K562 (cell line): ENCODE measurements at regions not wholly inside any gene's neighbourhood (a gene's known extent, or its start where the extent isn't known, plus 50 kb on each side); places are given as distances from the start of the nearest gene placed in this dataset.

ENCODE experiments used
- ATAC-seq: fragments of 200-7000 bp; cut with Tn5 transposase; 3 replicates; pipeline ENCODE4 v1.9.1; 2020; ENCODE audit warnings: moderate library complexity
- BruUV-seq: library from RNA; stranded (reverse); fragments of 400-500 nt; replicated peaks from 2 replicates; lab custom pipeline; 2021; lab: Mats Ljungman, UMichigan
- CTCF ChIA-PET: fragments of 300-600 bp; formaldehyde crosslinking; extraction: SDS; loops from one replicate; lab custom pipeline; 2021; ENCODE audit warnings: low intra/inter-chr PET ratio; lab: Yijun Ruan, JAX
- POLR2A ChIA-PET: fragments of 300-600, 350-650 bp; sonication (Branson Sonifier 250); formaldehyde crosslinking; extraction: SDS; loops from one replicate; lab custom pipeline; 2021; ENCODE audit warnings: antibody characterized with exemption, inconsistent platforms; lab: Yijun Ruan, JAX
- DNase-seq, 4 experiments: peaks; one replicate each; pipeline versions ENCODE4 v3.0.0 to v3.0.0-alpha.2; 2011 to 2018; ENCODE audit warnings: low spot score in 3 of 4, mixed read lengths in 3 of 4; ENCODE audit errors: extremely low read depth in 1 of 4
- FAIRE-seq: peaks from 2 replicates; lab custom pipeline; 2011; peaks lifted over from hg19 to GRCh38; lab: Jason Lieb, UNC
- H2AFZ ChIP-seq: 2 replicates; pipeline ENCODE4 v1.6.0; 2011; ENCODE audit warnings: low read depth, low read length, control low read depth, inconsistent platforms
- H3K27ac ChIP-seq: fragments of 200-600 bp; 3 replicates; pipeline ENCODE4 v1.8.0; 2011; ENCODE audit warnings: low read depth, mild to moderate bottlenecking, control low read depth, inconsistent platforms, low read length, moderate library complexity, mixed read lengths; ENCODE audit errors: extremely low read depth
- H3K27me3 ChIP-seq, 2 experiments: fragments of 300-600 bp in 1 of 2; 2 replicates in 1 of 2; 3 replicates in 1 of 2; pipeline versions ENCODE4 v1.6.0 to v1.8.0; 2011; ENCODE audit warnings: inconsistent platforms in 2 of 2, low read length in 2 of 2, mild to moderate bottlenecking in 1 of 2, mixed read lengths in 1 of 2, moderate library complexity in 1 of 2; ENCODE audit not compliant: control insufficient read depth in 2 of 2, insufficient read depth in 2 of 2
- H3K36me3 ChIP-seq: fragments of 300-600 bp; 3 replicates; pipeline ENCODE4 v1.8.0; 2011; ENCODE audit warnings: mild to moderate bottlenecking, low read length, inconsistent platforms; ENCODE audit not compliant: control insufficient read depth, insufficient read depth
- H3K4me1 ChIP-seq, 2 experiments: fragments of 200-600 bp in 1 of 2; replicated peaks in 1 of 2; 2 replicates in 1 of 2; 3 replicates in 1 of 2; pipeline versions ENCODE4 v1.5.1 to v1.8.0; 2011; ENCODE audit warnings: inconsistent platforms in 2 of 2, low read length in 2 of 2, mild to moderate bottlenecking in 1 of 2, mixed read lengths in 1 of 2, moderate library complexity in 1 of 2; ENCODE audit not compliant: control insufficient read depth in 2 of 2, insufficient read depth in 2 of 2
- H3K4me2 ChIP-seq: 2 replicates; pipeline ENCODE4 v1.6.1; 2011; ENCODE audit warnings: low read length, control low read depth, inconsistent platforms, mixed read lengths; ENCODE audit not compliant: insufficient read depth
- H3K4me3 ChIP-seq: fragments of 200-600 bp; sonication (generic), shearing (Covaris generic); 2 replicates; pipeline ENCODE4 v1.5.1; 2016; ENCODE audit warnings: control low read depth, inconsistent platforms
- H3K79me2 ChIP-seq: fragments of 200-600 bp; 3 replicates; pipeline ENCODE4 v1.8.0; 2011; ENCODE audit warnings: low read length, inconsistent platforms; ENCODE audit not compliant: control insufficient read depth, insufficient read depth
- H3K9ac ChIP-seq, 2 experiments: 2 replicates each; pipeline versions ENCODE4 v1.6.0 to v1.6.1; 2011; ENCODE audit warnings: low read depth in 2 of 2, low read length in 2 of 2, control low read depth in 1 of 2, inconsistent platforms in 1 of 2, mild to moderate bottlenecking in 1 of 2, mixed read lengths in 1 of 2; ENCODE audit not compliant: insufficient read depth in 1 of 2
- H3K9me1 ChIP-seq: one replicate; pipeline ENCODE4 v1.6.0; 2011; ENCODE audit warnings: inconsistent platforms, mild to moderate bottlenecking, low read length, moderate library complexity; ENCODE audit not compliant: control insufficient read depth, insufficient read depth
- H3K9me3 ChIP-seq: replicated peaks from 2 replicates; pipeline ENCODE4 v1.5.1; 2011; ENCODE audit warnings: low read depth, low read length, inconsistent platforms; ENCODE audit not compliant: control insufficient read depth, insufficient read depth
- H4K20me1 ChIP-seq: replicated peaks from 2 replicates; pipeline ENCODE4 v1.6.1; 2011; ENCODE audit warnings: low read length, inconsistent platforms, mixed read lengths; ENCODE audit not compliant: control insufficient read depth, insufficient read depth
- DMBX1 ChIP-seq: fragments of 250-450 bp; sonication (Bioruptor Pico); IDR thresholded peaks from 2 replicates; pipeline ENCODE4 v1.8.0; 2022; ENCODE audit warnings: inconsistent platforms, mild to moderate bottlenecking, moderate library complexity, borderline replicate concordance
- ERF ChIP-seq: fragments of 450-650 bp; formaldehyde crosslinking; IDR thresholded peaks from 2 replicates; pipeline ENCODE4 v1.4.0; 2020; ENCODE audit warnings: mild to moderate bottlenecking, mixed read lengths
- FOXP4 ChIP-seq: sonication (generic); formaldehyde crosslinking; IDR thresholded peaks from 2 replicates; pipeline ENCODE4 v1.8.0; 2022; ENCODE audit warnings: mild to moderate bottlenecking, missing genetic modification reagents, borderline replicate concordance
- HBP1 ChIP-seq: fragments of 450-650 bp; formaldehyde crosslinking; IDR thresholded peaks from 2 replicates; pipeline ENCODE4 v1.4.0; 2022; ENCODE audit warnings: missing genetic modification characterization
- MLLT1 ChIP-seq, 2 experiments: fragments of 450-650 bp; IDR thresholded peaks; 2 replicates each; pipeline ENCODE4 v1.6.1; 2016
- NCOR1 ChIP-seq: fragments of 450-650 bp; IDR thresholded peaks from 2 replicates; pipeline ENCODE4 v1.6.1; 2016; ENCODE audit warnings: mild to moderate bottlenecking, moderate library complexity
- NEUROD1 ChIP-seq: fragments of 150-350 bp; IDR thresholded peaks from 2 replicates; pipeline ENCODE4 v1.6.1; 2014; ENCODE audit warnings: borderline replicate concordance, low read length, low read depth; ENCODE audit not compliant: partially characterized antibody
- NFE2 ChIP-seq: IDR thresholded peaks from 2 replicates; pipeline ENCODE4 v1.6.1; 2014; ENCODE audit warnings: antibody characterized with exemption, low read depth
- NRF1 ChIP-seq, 2 experiments: fragments of 450-650 bp; IDR thresholded peaks in 1 of 2; conservative IDR thresholded peaks in 1 of 2; 2 replicates each; pipeline ENCODE4 v1.6.1; 2014; ENCODE audit warnings: mild to moderate bottlenecking in 2 of 2
- RBM25 ChIP-seq: fragments of 200-400 bp; formaldehyde crosslinking; IDR thresholded peaks from 2 replicates; pipeline ENCODE4 v1.6.1; 2018; ENCODE audit warnings: low read length, low read depth, moderate library complexity; ENCODE audit not compliant: severe bottlenecking
- TCF3 ChIP-seq: sonication (generic); formaldehyde crosslinking; IDR thresholded peaks from 2 replicates; pipeline ENCODE4 v1.4.0; 2020; ENCODE audit warnings: mild to moderate bottlenecking, missing genetic modification reagents
- YBX1 ChIP-seq: fragments of 450-650 bp; IDR thresholded peaks from 2 replicates; pipeline ENCODE4 v1.7.1; 2016; ENCODE audit warnings: mild to moderate bottlenecking
- ZNF274 ChIP-seq: IDR thresholded peaks from 2 replicates; pipeline ENCODE4 v1.6.1; 2011; ENCODE audit warnings: low read depth, mild to moderate bottlenecking, low read length, moderate library complexity, borderline replicate concordance
- ZNF316 ChIP-seq: fragments of 450-650 bp; IDR thresholded peaks from 2 replicates; pipeline ENCODE4 v1.6.1; 2016
- ZNF655 ChIP-seq: fragments of 250-450 bp; sonication (Bioruptor Pico); IDR thresholded peaks from 2 replicates; pipeline ENCODE4 v1.5.0; 2021
- WGBS: fragments of 100-300 bp; shearing (Covaris generic); methylation state at CpG from one replicate; pipeline ENCODE4 v1.1.6; 2016; ENCODE audit warnings: low coverage, mixed read lengths; ENCODE audit not compliant: insufficient coverage; ENCODE audit errors: missing lambda C conversion rate; 5-methylcytosine and 5-hydroxymethylcytosine counted together
- in situ Hi-C: fragments of 300-500 bp; cut with MboI; formaldehyde crosslinking; loops from 4 replicates; pipeline ENCODE4 v1.15.0; 2018; ENCODE audit warnings: inconsistent platforms, mixed read lengths
- intact Hi-C: fragments of 100-400 bp; cut with micrococcal nuclease; formaldehyde crosslinking; loops from 2 replicates; pipeline ENCODE4 v1.14.2; 2022
- TF ChIP-seq, protein P1 (sequence below): sonication (generic); formaldehyde crosslinking; IDR thresholded peaks from 2 replicates; pipeline ENCODE4 v1.8.1; 2022; ENCODE audit warnings: missing genetic modification reagents

DNA sequence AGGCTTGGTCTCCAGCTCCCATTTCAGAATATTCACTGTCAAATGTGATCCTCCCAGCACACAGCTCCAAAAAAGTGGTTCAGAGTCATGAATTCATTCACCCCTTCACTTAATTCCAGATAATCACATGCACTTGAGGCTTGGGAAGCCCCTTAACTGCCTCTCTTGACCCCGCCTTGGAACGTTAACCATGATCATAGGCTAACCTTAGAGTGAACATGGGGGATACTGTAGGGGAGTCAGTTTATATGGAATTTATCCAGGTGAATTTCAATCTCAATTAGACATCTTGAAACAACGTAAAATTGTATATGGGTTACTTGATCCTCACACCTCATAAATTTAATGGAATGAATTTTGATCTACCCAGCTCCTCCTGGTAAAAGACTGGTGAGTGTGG is 346.8 kb upstream of the ARID1B start:
- H3K9me3 ChIP-seq, result no peaks in the 10 kb centered on the region
- no peaks in the 10 kb centered on the region for H3K36me3 ChIP-seq
- BruUV-seq, result no TSS peak
- intact Hi-C loops, result no loop called here
- H3K9me1 ChIP-seq, result no peaks in the 10 kb centered on the region
- no peak overlapping the region for H3K27ac ChIP-seq
- H3K4me2 ChIP-seq, result no peak overlapping the region
- ChIA-PET CTCF (no interaction called here), POLR2A (no interaction called here)
- 0% methylated on average over 3 of the region's 3 CpGs for WGBS
- no peak for ATAC-seq
- H2AFZ ChIP-seq, result no peak overlapping the region
- no peak overlapping the region for H3K4me3 ChIP-seq
- DNase-seq, result no peak
- no peaks in the 10 kb centered on the region for H3K27me3 ChIP-seq
- H3K79me2 ChIP-seq, result no peaks in the 10 kb centered on the region
- H3K9ac ChIP-seq, result no peak overlapping the region
- H4K20me1 ChIP-seq, result no peaks in the 10 kb centered on the region
- FAIRE-seq, result no peak
- in situ Hi-C loops, result no loop called here
- no peaks in the 10 kb centered on the region for H3K4me1 ChIP-seq
- TF ChIP-seq ERF (no peak), NEUROD1 (no peak), NFE2 (no peak), ZNF655 (CRISPR knock-in tag) (no peak), YBX1 (no peak), ZNF274 (no peak), TCF3 (CRISPR knock-in tag) (no peak), NRF1 (conservative IDR thresholded peaks at IDR 0.05 in 1 of 2, IDR thresholded peaks at IDR 0.05 in 1 of 2) (no peak), MLLT1 (IDR thresholded peaks at IDR 0.05) (no peak), HBP1 (no peak), ZNF316 (no peak), FOXP4 (CRISPR knock-in tag) (no peak), RBM25 (no peak), DMBX1 (CRISPR knock-in tag) (no peak), NCOR1 (no peak)
- TF ChIP-seq, protein P1, sequence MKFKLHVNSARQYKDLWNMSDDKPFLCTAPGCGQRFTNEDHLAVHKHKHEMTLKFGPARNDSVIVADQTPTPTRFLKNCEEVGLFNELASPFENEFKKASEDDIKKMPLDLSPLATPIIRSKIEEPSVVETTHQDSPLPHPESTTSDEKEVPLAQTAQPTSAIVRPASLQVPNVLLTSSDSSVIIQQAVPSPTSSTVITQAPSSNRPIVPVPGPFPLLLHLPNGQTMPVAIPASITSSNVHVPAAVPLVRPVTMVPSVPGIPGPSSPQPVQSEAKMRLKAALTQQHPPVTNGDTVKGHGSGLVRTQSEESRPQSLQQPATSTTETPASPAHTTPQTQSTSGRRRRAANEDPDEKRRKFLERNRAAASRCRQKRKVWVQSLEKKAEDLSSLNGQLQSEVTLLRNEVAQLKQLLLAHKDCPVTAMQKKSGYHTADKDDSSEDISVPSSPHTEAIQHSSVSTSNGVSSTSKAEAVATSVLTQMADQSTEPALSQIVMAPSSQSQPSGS (CRISPR knock-in tag), result no peak
